Hepatocyte (in vitro differentiated cells): ENCODE measurements at regions not wholly inside any gene's neighbourhood (a gene's known extent, or its start where the extent isn't known, plus 50 kb on each side); places are given as distances from the start of the nearest gene placed in this dataset.

Experiments used
- EZH2phosphoT487 ChIP-seq: fragments of 200-600 bp; sonication (generic); IDR thresholded peaks from one replicate; pipeline ENCODE4 v1.6.1; 2018; ENCODE audit warnings: antibody characterized with exemption, mild to moderate bottlenecking, low read depth, moderate library complexity; ENCODE audit not compliant: unreplicated experiment, severe bottlenecking
- TF ChIP-seq, protein P1 (sequence below): fragments of 200-600 bp; sonication (generic); IDR thresholded peaks from 2 replicates; pipeline ENCODE4 v1.5.1; 2016; ENCODE audit warnings: antibody characterized with exemption, mild to moderate bottlenecking; ENCODE audit not compliant: poor library complexity

DNA sequence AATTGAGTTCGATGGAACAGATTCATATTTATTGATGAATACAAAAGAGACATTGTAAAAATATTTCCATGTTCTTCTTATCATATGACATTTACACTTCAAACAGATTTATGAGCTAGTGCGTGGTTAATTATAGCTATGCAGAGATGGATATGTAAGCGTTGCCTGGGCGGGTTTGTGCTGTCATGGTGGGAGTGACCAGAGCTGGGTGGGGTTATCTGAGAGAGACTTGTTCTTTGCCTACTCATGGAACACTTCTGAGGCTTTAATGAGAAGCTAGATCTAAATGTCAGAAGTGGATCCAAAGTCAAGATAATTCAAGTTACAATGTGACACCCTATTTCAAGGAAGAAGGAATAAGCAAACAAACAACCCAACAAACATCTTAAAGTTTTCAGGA is 162.3 kb upstream of the ZEB2 start:
- TF ChIP-seq, protein P1, sequence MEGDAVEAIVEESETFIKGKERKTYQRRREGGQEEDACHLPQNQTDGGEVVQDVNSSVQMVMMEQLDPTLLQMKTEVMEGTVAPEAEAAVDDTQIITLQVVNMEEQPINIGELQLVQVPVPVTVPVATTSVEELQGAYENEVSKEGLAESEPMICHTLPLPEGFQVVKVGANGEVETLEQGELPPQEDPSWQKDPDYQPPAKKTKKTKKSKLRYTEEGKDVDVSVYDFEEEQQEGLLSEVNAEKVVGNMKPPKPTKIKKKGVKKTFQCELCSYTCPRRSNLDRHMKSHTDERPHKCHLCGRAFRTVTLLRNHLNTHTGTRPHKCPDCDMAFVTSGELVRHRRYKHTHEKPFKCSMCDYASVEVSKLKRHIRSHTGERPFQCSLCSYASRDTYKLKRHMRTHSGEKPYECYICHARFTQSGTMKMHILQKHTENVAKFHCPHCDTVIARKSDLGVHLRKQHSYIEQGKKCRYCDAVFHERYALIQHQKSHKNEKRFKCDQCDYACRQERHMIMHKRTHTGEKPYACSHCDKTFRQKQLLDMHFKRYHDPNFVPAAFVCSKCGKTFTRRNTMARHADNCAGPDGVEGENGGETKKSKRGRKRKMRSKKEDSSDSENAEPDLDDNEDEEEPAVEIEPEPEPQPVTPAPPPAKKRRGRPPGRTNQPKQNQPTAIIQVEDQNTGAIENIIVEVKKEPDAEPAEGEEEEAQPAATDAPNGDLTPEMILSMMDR, result no peak
- TF ChIP-seq EZH2phosphoT487, result no peak
